Transverse colon (tissue), 4 donors: ENCODE measurements at regions not wholly inside any gene's neighbourhood (a gene's known extent, or its start where the extent isn't known, plus 50 kb on each side); places are given as distances from the start of the nearest gene placed in this dataset.

Experiments
- DNase-seq: peaks from one replicate; pipeline ENCODE4 v3.0.0-alpha.2; 2019
- H3K27ac ChIP-seq, 4 donors: fragments of 200-600 bp; sonication (generic); 2 replicates each; pipeline ENCODE4 v1.5.1; 2016 to 2018; ENCODE audit warnings: inconsistent platforms in 4 of 4
- H3K27me3 ChIP-seq: fragments of 200-600 bp; sonication (generic); 2 replicates; pipeline ENCODE4 v1.5.1; 2017; ENCODE audit warnings: inconsistent platforms
- H3K36me3 ChIP-seq, 4 donors: fragments of 200-600 bp; sonication (generic); 2 replicates each; pipeline ENCODE4 v1.5.1; 2017 to 2019; ENCODE audit warnings: inconsistent platforms in 4 of 4
- H3K4me1 ChIP-seq, 4 donors: fragments of 200-600 bp; sonication (generic); 2 replicates each; pipeline ENCODE4 v1.5.1; 2017 to 2020; ENCODE audit warnings: inconsistent platforms in 4 of 4
- H3K4me3 ChIP-seq, 4 donors: fragments of 200-600 bp; sonication (generic); 1 replicate in 1 of 4; 2 replicates in 3 of 4; pipeline versions ENCODE4 v1.5.1 to v1.6.1; 2017 to 2019; ENCODE audit warnings: inconsistent platforms in 4 of 4
- H3K9me3 ChIP-seq, 2 donors: fragments of 200-600 bp; sonication (generic); 2 replicates each; pipeline ENCODE4 v1.5.1; 2017 to 2019; ENCODE audit warnings: inconsistent platforms in 2 of 2
- CTCF ChIP-seq, 5 experiments: fragments of 200-600 bp in 3 of 5; fragments of 450-650 bp in 2 of 5; sonication (generic) in 3 of 5; IDR thresholded peaks; 1 replicate in 2 of 5; 2 replicates in 3 of 5; pipeline ENCODE4 v1.5.1; 2016 to 2017; ENCODE audit warnings: antibody characterized with exemption in 5 of 5, inconsistent platforms in 3 of 5, mild to moderate bottlenecking in 2 of 5, moderate library complexity in 1 of 5
- EP300 ChIP-seq: sonication (generic); formaldehyde crosslinking; IDR thresholded peaks from one replicate; pipeline ENCODE4 v1.6.1; 2017; ENCODE audit warnings: antibody characterized with exemption, low read depth
- POLR2A ChIP-seq: fragments of 450-650 bp; IDR thresholded peaks from one replicate; pipeline ENCODE4 v1.6.1; 2016; ENCODE audit warnings: antibody characterized with exemption, mild to moderate bottlenecking, moderate library complexity
- POLR2AphosphoS5 ChIP-seq, 3 donors: sonication (generic); formaldehyde crosslinking; IDR thresholded peaks; one replicate each; pipeline ENCODE4 v1.6.1; 2016; ENCODE audit warnings: antibody characterized with exemption in 3 of 3
- WGBS, 2 donors: methylation state at CpG; one replicate each; pipeline ENCODE4 v1.1.5; 2018; ENCODE audit warnings: low coverage in 1 of 2; 5-methylcytosine and 5-hydroxymethylcytosine counted together
- in situ Hi-C, 4 donors: fragments of 200-750 bp; cut with MboI; loops; one replicate each; pipeline versions ENCODE4 v1.15.0 to v1.15.1; 2017; ENCODE audit warnings: low sequenced_read_pairs in 3 of 4, low pct_ligation_motif_present in 1 of 4, low pct_unique_long_range_greater_than_20kb in 1 of 4
- intact Hi-C: fragments of 100-400 bp; cut with DNase I; formaldehyde crosslinking; loops from one replicate; pipeline ENCODE4 v1.15.1; 2023; ENCODE audit warnings: low total_unique reads

- Histone ChIP-seq H3K27ac (no peak overlapping the region), H3K36me3 (no peaks in the 10 kb centered on the region), H3K9me3 (no peaks in the 10 kb centered on the region), H3K27me3 (no peaks in the 10 kb centered on the region), H3K4me1 (no peaks in the 10 kb centered on the region), H3K4me3 (no peak overlapping the region)
- 74 to 80% methylated on average over 1 of the region's 1 CpG for WGBS, 2 donors
- intact Hi-C loops (no loop called here), in situ Hi-C loops (loop anchor here in 2 of 4 donors (10.0 to 25.0 kb wide), 2 partner anchors 554 to 557 kb away; no protein-coding TSS in a partner anchor)
- TF ChIP-seq POLR2A (no peak), POLR2AphosphoS5 (IDR thresholded peaks at IDR 0.05) (no peak), CTCF (IDR thresholded peaks at IDR 0.05) (no peak), EP300 (no peak)
- no peak for DNase-seq
These were observed 429.7 kb downstream of the RAP2B start for GRCh38 chr3:153591561-153592245.

- Histone ChIP-seq H3K9me3 (no peaks in the 10 kb centered on the region), H3K27me3 (no peaks in the 10 kb centered on the region), H3K27ac (no peak overlapping the region), H3K36me3 (no peaks in the 10 kb centered on the region), H3K4me1 (peaks cover 0 to 4% (median 0%) of the 10 kb centered on the region in 4 donors), H3K4me3 (no peak overlapping the region)
- no peak for TF ChIP-seq POLR2AphosphoS5 (IDR thresholded peaks at IDR 0.05)
- TF ChIP-seq EP300, result no peak
- peak; percentile 44 to 57 (median 54) for TF ChIP-seq CTCF (IDR thresholded peaks at IDR 0.05)
- no peak for TF ChIP-seq POLR2A
- in situ Hi-C loops, result loop anchor here in 2 of 4 donors (10.0 to 25.0 kb wide), 2 partner anchors 558 to 560 kb away; no protein-coding TSS in a partner anchor
- no peak for DNase-seq
- intact Hi-C loops, result no loop called here
These were observed 433.3 kb downstream of the RAP2B start for GRCh38 chr3:153595186-153595815.

GRCh38 chr3:153596401-153596800 lies 434.4 kb downstream of the RAP2B start:
- intact Hi-C loops, result no loop called here
- H3K27ac ChIP-seq, result no peak overlapping the region
- in situ Hi-C loops, result loop anchor here in 2 of 4 donors (10.0 to 25.0 kb wide), 2 partner anchors 559 to 562 kb away; no protein-coding TSS in a partner anchor
- peaks cover 0 to 7% (median 0%) of the 10 kb centered on the region in 4 donors for H3K4me1 ChIP-seq
- no peaks in the 10 kb centered on the region for H3K9me3 ChIP-seq
- no peaks in the 10 kb centered on the region for H3K27me3 ChIP-seq
- no peaks in the 10 kb centered on the region for H3K36me3 ChIP-seq
- WGBS, 2 donors, result 63 to 79% methylated on average over 4 of the region's 4 CpGs
- DNase-seq, result no peak
- H3K4me3 ChIP-seq, result no peak overlapping the region
- TF ChIP-seq POLR2A (no peak), CTCF (IDR thresholded peaks at IDR 0.05) (no peak), POLR2AphosphoS5 (IDR thresholded peaks at IDR 0.05) (no peak), EP300 (no peak)

- no peak overlapping the region for H3K4me3 ChIP-seq
- WGBS, 2 donors, result 25% methylated on average over 2 of the region's 2 CpGs; no CpG with 5 or more reads in 1 of the 2 donors
- H3K9me3 ChIP-seq, result no peaks in the 10 kb centered on the region
- no peaks in the 10 kb centered on the region for H3K36me3 ChIP-seq
- H3K27me3 ChIP-seq, result no peaks in the 10 kb centered on the region
- TF ChIP-seq EP300, result no peak
- TF ChIP-seq POLR2AphosphoS5 (IDR thresholded peaks at IDR 0.05), result no peak
- no peak for TF ChIP-seq CTCF (IDR thresholded peaks at IDR 0.05)
- no peak for TF ChIP-seq POLR2A
- intact Hi-C loops (no loop called here), in situ Hi-C loops (loop anchor here (10.0 to 25.0 kb wide), 2 partner anchors 562 to 565 kb away; no protein-coding TSS in a partner anchor)
- no peak for DNase-seq
- H3K27ac ChIP-seq, result no peak overlapping the region
- peaks cover 0 to 8% (median 0%) of the 10 kb centered on the region in 4 donors for H3K4me1 ChIP-seq
These were observed 437.7 kb downstream of the RAP2B start for GRCh38 chr3:153599685-153600084.
